Osteoblast (primary cell): ENCODE measurements at regions not wholly inside any gene's neighbourhood (a gene's known extent, or its start where the extent isn't known, plus 50 kb on each side); places are given as distances from the start of the nearest gene placed in this dataset.

ENCODE experiments used
- DNase-seq: peaks from one replicate; pipeline ENCODE4 v3.0.0; 2011; ENCODE audit warnings: low spot score, mixed read lengths; ENCODE audit not compliant: insufficient read length; ENCODE audit errors: missing footprints
- H2AFZ ChIP-seq: 2 replicates; pipeline ENCODE4 v1.6.0; 2011; ENCODE audit warnings: mild to moderate bottlenecking, low read length
- H3K27ac ChIP-seq: 2 replicates; pipeline ENCODE4 v1.5.1; 2011; ENCODE audit warnings: mild to moderate bottlenecking, low read depth, low read length, moderate library complexity
- H3K27me3 ChIP-seq: 2 replicates; pipeline ENCODE4 v1.6.0; 2012; ENCODE audit warnings: mild to moderate bottlenecking, control low read depth, inconsistent platforms, low read length, moderate library complexity; ENCODE audit not compliant: insufficient read depth
- H3K36me3 ChIP-seq: 2 replicates; pipeline ENCODE4 v1.5.1; 2011; ENCODE audit warnings: mild to moderate bottlenecking, low read length, control low read depth, moderate library complexity; ENCODE audit not compliant: insufficient read depth
- H3K4me1 ChIP-seq: 2 replicates; pipeline ENCODE4 v1.5.1; 2011; ENCODE audit warnings: mild to moderate bottlenecking, low read length, control low read depth, moderate library complexity; ENCODE audit not compliant: insufficient read depth
- H3K4me2 ChIP-seq: 2 replicates; pipeline ENCODE4 v1.6.0; 2011; ENCODE audit warnings: mild to moderate bottlenecking, low read length; ENCODE audit not compliant: insufficient read depth
- H3K4me3 ChIP-seq: fragments of 200-600 bp; sonication (generic); 3 replicates; pipeline ENCODE4 v1.5.1; 2012; ENCODE audit warnings: mild to moderate bottlenecking, low read length, inconsistent platforms; ENCODE audit not compliant: insufficient read depth
- H3K79me2 ChIP-seq: 2 replicates; pipeline ENCODE4 v1.6.0; 2012; ENCODE audit warnings: mild to moderate bottlenecking, low read length, control low read depth, inconsistent platforms; ENCODE audit not compliant: insufficient read depth
- H3K9me3 ChIP-seq: 2 replicates; pipeline ENCODE4 v1.5.1; 2011; ENCODE audit warnings: low read depth, low read length, control low read depth
- H4K20me1 ChIP-seq: 2 replicates; pipeline ENCODE4 v1.6.0; 2012; ENCODE audit warnings: mild to moderate bottlenecking, low read length, control low read depth; ENCODE audit not compliant: insufficient read depth
- TF ChIP-seq, protein P1 (sequence below): IDR thresholded peaks from 2 replicates; pipeline ENCODE4 v1.5.1; 2011; ENCODE audit warnings: mild to moderate bottlenecking, low read depth, low read length, moderate library complexity; ENCODE audit errors: extremely low read depth

DNA sequence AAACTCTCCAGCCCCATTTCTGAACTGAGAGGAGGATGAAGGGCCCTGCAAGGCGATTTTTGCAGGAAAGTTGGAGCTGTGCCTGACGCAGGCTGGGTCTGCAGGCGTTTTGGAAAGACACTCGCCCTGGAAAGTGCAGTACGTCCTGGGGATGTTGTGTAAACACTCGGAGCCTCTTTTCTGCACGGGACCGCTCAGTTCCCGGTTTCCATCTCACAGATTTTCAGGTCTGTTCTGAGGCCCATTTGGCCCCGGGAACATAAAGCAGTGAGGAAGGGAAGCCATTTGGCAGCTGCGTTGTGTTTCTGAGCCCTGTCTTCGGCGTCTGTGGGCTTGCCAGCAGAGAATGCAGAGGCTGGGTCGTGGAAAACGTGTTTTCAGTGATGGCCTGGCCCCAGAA lies 655.0 kb upstream of the MGMT start:
- no peak overlapping the region for H3K4me3 ChIP-seq
- H3K9me3 ChIP-seq: peaks cover 5% of the 10 kb centered on the region
- H2AFZ ChIP-seq: no peak overlapping the region
- H3K79me2 ChIP-seq: no peaks in the 10 kb centered on the region
- TF ChIP-seq, protein P1, sequence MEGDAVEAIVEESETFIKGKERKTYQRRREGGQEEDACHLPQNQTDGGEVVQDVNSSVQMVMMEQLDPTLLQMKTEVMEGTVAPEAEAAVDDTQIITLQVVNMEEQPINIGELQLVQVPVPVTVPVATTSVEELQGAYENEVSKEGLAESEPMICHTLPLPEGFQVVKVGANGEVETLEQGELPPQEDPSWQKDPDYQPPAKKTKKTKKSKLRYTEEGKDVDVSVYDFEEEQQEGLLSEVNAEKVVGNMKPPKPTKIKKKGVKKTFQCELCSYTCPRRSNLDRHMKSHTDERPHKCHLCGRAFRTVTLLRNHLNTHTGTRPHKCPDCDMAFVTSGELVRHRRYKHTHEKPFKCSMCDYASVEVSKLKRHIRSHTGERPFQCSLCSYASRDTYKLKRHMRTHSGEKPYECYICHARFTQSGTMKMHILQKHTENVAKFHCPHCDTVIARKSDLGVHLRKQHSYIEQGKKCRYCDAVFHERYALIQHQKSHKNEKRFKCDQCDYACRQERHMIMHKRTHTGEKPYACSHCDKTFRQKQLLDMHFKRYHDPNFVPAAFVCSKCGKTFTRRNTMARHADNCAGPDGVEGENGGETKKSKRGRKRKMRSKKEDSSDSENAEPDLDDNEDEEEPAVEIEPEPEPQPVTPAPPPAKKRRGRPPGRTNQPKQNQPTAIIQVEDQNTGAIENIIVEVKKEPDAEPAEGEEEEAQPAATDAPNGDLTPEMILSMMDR: no peak
- no peak for DNase-seq
- no peaks in the 10 kb centered on the region for H4K20me1 ChIP-seq
- H3K27ac ChIP-seq: no peak overlapping the region
- H3K4me1 ChIP-seq: no peaks in the 10 kb centered on the region
- H3K27me3 ChIP-seq: no peaks in the 10 kb centered on the region
- no peak overlapping the region for H3K4me2 ChIP-seq
- H3K36me3 ChIP-seq: no peaks in the 10 kb centered on the region

DNA sequence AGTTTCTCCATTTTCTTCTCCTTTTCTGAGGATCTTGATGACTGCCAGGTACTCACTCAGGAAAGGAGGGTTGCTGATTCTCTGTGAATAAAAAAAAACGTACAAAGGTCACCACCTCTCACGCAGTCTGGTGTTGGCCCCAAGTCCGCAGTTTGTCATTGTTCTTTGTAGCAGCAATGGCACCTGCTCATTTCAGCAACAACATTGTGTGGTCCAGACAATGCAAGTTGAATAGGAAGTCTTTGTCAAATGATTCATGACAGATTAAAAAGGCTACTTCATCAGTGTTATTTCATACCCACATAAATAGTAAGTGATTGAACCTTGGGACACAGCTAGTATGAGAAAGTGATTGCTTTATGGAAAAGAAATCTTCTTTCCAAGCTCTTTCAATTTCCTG lies 653.5 kb upstream of the MGMT start:
- H2AFZ ChIP-seq: no peak overlapping the region
- TF ChIP-seq, protein P1: no peak
- H4K20me1 ChIP-seq: no peaks in the 10 kb centered on the region
- H3K4me3 ChIP-seq: no peak overlapping the region
- no peaks in the 10 kb centered on the region for H3K9me3 ChIP-seq
- H3K4me2 ChIP-seq: no peak overlapping the region
- DNase-seq: no peak
- no peak overlapping the region for H3K27ac ChIP-seq
- no peaks in the 10 kb centered on the region for H3K4me1 ChIP-seq
- H3K36me3 ChIP-seq: no peaks in the 10 kb centered on the region
- H3K79me2 ChIP-seq: no peaks in the 10 kb centered on the region
- no peaks in the 10 kb centered on the region for H3K27me3 ChIP-seq

DNA sequence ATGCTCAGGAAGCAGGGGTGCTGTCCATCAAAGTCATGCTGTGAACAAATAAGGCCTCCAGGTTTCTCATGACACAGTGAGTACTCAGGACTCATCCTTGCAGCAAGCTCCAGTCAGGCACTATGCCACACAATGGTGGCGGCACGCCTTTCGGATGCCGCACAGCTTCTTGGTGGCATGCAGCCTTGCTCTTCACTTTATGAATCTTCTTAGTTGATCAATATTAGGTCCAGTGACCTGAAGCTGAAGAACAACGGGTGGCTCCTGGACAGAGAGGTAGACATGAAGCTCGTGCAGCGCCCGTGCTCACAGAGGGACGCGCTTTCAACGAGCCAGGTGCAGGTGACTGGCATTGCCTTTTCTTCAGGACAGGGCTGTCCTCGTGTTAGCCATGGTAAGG lies 653.0 kb upstream of the MGMT start:
- Histone ChIP-seq H3K27ac (no peak overlapping the region), H3K79me2 (no peaks in the 10 kb centered on the region), H3K36me3 (no peaks in the 10 kb centered on the region), H3K4me1 (no peaks in the 10 kb centered on the region), H4K20me1 (no peaks in the 10 kb centered on the region), H3K4me3 (no peak overlapping the region), H3K9me3 (no peaks in the 10 kb centered on the region), H3K4me2 (no peak overlapping the region), H2AFZ (no peak overlapping the region), H3K27me3 (no peaks in the 10 kb centered on the region)
- TF ChIP-seq, protein P1: no peak
- DNase-seq: no peak

DNA sequence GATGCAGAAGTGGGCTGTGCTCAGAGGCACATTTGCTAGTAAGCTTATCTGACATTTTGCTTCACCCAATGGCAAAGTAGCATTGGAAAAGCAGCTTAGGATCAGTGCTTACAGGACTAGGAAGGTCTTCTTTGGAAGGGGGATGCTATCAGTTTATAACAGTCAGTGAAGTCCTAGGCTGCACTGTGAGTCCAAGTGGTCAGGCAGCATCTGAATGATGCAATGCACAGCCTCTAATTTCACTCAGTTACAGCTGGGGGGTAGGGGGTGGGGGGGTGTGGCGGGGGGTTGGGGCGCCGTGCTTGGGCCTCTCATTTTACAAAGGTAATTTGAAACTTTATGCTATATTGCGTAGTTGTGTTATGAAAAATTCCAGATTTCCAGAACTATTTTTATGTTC lies 652.3 kb upstream of the MGMT start:
- Histone ChIP-seq H3K79me2 (no peaks in the 10 kb centered on the region), H3K36me3 (no peaks in the 10 kb centered on the region), H3K9me3 (no peaks in the 10 kb centered on the region), H2AFZ (no peak overlapping the region), H3K27ac (no peak overlapping the region), H3K27me3 (no peaks in the 10 kb centered on the region), H3K4me3 (no peak overlapping the region), H3K4me2 (no peak overlapping the region), H3K4me1 (no peaks in the 10 kb centered on the region), H4K20me1 (no peaks in the 10 kb centered on the region)
- DNase-seq: no peak
- TF ChIP-seq, protein P1: no peak
